ENCODE measurements at regions not wholly inside any gene's neighbourhood (a gene's known extent, or its start where the extent isn't known, plus 50 kb on each side); places are given as distances from the start of the nearest gene placed in this dataset.

GRCh38 chr7:1372671-1373379, 86.4 kb downstream of the MICALL2 start:
- TF ChIP-seq, protein P1, sequence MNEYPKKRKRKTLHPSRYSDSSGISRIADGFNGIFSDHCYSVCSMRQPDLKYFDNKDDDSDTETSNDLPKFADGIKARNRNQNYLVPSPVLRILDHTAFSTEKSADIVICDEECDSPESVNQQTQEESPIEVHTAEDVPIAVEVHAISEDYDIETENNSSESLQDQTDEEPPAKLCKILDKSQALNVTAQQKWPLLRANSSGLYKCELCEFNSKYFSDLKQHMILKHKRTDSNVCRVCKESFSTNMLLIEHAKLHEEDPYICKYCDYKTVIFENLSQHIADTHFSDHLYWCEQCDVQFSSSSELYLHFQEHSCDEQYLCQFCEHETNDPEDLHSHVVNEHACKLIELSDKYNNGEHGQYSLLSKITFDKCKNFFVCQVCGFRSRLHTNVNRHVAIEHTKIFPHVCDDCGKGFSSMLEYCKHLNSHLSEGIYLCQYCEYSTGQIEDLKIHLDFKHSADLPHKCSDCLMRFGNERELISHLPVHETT (tag by site-specific recombination; IDR thresholded peaks at IDR 0.05), result no peak
- TF ChIP-seq, protein P2, sequence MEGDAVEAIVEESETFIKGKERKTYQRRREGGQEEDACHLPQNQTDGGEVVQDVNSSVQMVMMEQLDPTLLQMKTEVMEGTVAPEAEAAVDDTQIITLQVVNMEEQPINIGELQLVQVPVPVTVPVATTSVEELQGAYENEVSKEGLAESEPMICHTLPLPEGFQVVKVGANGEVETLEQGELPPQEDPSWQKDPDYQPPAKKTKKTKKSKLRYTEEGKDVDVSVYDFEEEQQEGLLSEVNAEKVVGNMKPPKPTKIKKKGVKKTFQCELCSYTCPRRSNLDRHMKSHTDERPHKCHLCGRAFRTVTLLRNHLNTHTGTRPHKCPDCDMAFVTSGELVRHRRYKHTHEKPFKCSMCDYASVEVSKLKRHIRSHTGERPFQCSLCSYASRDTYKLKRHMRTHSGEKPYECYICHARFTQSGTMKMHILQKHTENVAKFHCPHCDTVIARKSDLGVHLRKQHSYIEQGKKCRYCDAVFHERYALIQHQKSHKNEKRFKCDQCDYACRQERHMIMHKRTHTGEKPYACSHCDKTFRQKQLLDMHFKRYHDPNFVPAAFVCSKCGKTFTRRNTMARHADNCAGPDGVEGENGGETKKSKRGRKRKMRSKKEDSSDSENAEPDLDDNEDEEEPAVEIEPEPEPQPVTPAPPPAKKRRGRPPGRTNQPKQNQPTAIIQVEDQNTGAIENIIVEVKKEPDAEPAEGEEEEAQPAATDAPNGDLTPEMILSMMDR (tag by site-specific recombination; IDR thresholded peaks at IDR 0.05), result no peak
- TF ChIP-seq ZNF121 (tag by site-specific recombination; IDR thresholded peaks at IDR 0.05) (no peak), KLF9 (tag by site-specific recombination; IDR thresholded peaks at IDR 0.05; ENCODE audit: low read depth) (no peak)

All from HEK293 (cell line).